AG09319 (cell line): ENCODE measurements at regions not wholly inside any gene's neighbourhood (a gene's known extent, or its start where the extent isn't known, plus 50 kb on each side); places are given as distances from the start of the nearest gene placed in this dataset.

Experiments
- DNase-seq: peaks from one replicate; pipeline ENCODE4 v3.0.0-alpha.2; 2010; ENCODE audit warnings: low read depth; ENCODE audit errors: extremely low read depth
- TF ChIP-seq, protein P1 (sequence below): IDR thresholded peaks from 2 replicates; pipeline ENCODE4 v1.5.1; 2011; ENCODE audit warnings: low read depth, mild to moderate bottlenecking, inconsistent platforms, low read length, moderate library complexity

DNA sequence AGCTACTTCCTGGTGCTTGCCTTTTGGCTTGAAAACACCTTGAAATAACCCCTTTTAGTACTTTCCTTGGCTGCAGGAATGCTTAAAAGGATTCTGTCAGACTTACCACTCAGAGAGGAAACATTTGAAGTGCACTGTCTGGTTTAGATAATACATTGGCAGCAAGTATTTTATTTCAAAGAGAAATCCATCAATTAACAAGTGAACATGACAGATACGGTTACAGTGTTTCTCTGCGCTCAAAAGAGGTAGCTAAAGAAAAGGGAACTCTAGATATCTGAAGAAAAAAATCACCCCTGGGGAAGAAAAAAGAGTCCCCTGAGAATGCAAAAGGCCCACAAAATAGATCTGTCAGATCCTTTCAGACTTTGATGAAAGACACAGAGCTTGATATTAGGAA, 421.9 kb downstream of the LRFN5 start:
- no peak for DNase-seq
- TF ChIP-seq, protein P1, sequence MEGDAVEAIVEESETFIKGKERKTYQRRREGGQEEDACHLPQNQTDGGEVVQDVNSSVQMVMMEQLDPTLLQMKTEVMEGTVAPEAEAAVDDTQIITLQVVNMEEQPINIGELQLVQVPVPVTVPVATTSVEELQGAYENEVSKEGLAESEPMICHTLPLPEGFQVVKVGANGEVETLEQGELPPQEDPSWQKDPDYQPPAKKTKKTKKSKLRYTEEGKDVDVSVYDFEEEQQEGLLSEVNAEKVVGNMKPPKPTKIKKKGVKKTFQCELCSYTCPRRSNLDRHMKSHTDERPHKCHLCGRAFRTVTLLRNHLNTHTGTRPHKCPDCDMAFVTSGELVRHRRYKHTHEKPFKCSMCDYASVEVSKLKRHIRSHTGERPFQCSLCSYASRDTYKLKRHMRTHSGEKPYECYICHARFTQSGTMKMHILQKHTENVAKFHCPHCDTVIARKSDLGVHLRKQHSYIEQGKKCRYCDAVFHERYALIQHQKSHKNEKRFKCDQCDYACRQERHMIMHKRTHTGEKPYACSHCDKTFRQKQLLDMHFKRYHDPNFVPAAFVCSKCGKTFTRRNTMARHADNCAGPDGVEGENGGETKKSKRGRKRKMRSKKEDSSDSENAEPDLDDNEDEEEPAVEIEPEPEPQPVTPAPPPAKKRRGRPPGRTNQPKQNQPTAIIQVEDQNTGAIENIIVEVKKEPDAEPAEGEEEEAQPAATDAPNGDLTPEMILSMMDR, result no peak

DNA sequence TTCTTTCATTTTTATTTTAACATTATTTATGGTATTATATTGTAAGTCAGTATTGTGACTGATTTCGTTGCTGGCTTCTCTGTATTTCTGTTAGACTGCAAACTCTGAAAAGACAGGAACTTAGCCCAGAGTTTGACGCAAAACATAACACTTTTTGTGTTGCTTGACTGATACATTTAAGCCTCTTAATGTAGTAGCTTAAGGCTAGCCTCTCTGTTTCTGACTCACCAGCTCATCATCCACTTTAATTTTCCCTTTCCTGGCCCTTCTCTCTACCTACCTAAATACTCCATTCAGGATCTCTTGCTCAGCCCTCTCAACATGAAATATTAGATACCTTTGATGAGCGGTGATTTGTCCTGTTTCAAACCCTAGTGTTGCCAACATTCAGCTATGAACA, 420.6 kb downstream of the LRFN5 start:
- DNase-seq, result no peak
- TF ChIP-seq, protein P1, result no peak

DNA sequence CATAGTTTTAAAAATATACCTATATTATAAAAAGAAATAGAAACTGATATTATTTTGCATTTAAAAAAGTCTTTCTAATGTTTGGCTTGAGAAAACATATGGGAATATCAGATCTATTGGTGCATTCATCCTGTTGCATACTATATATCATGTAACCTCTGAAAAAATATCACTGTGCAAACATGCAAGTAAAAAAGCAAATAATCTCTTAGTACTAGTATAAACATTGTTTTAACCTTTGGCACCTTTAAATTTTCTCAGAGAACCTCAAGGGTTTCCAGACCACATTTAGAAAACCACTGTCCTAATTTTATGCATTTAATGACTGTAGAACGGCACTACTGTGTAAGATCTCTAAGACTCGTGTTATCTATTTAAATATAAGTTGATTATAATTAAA, 416.8 kb downstream of the LRFN5 start:
- no peak for DNase-seq
- TF ChIP-seq, protein P1, result no peak

DNA sequence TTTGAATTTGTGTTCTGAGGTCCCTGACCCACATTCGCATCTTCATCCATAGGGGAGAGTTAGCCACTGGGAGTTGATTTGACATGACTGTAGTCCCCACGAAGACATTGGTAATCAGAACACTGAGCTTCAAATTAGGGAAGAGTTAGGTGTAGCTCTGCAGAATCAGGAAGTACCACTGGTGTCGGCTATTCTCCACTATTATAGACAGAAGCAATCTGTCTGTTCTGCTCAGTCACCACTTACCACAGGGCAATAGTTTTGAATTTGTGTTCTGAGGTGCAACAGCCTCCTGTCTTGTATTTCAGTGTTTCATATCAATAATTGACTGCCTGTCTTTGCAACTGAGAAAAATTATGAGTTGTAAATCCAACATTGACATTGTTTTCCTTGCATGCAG, 407.6 kb downstream of the LRFN5 start:
- TF ChIP-seq, protein P1, result no peak
- no peak for DNase-seq

DNA sequence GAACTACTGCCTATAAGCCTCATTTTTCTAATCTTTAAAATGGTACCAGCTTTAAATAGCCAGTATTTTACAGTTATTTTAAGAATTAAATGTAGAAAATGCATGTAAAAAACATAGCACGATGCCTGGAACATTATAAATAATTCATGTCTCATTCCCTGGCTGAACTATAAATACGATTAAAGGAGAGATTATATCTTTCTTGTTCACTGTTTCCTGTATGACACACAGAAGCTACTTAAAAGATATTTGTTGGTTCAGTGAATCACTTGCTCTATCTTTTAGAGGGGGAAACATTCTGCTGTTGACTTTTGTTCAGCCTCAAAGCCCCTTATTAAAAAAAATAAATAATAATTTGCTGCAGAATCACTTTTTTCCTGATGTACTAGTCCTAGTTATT, 406.9 kb downstream of the LRFN5 start:
- no peak for DNase-seq

DNA sequence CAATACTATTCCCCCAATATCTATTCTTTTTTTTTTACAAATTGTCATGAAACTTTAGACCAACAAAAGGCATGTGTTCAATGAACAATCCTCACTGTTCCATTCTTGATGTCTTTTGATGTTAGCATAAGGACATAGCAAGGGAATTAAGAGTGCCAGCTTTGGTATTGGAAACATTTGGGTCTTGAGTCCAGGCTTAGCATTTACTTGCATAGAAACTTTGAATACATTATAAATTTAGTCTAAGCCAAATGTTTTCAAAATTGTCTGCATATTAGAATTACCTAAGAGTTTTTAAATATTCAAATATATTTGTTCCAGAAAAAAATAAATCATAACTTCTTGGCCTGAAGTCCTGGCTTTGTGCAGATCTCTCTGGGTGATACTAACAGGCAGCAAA, 406.5 kb downstream of the LRFN5 start:
- no peak for DNase-seq
- TF ChIP-seq, protein P1, result no peak

More for the DNA sequence above, 406.9 kb downstream of the LRFN5 start:
- TF ChIP-seq, protein P1, result no peak

DNA sequence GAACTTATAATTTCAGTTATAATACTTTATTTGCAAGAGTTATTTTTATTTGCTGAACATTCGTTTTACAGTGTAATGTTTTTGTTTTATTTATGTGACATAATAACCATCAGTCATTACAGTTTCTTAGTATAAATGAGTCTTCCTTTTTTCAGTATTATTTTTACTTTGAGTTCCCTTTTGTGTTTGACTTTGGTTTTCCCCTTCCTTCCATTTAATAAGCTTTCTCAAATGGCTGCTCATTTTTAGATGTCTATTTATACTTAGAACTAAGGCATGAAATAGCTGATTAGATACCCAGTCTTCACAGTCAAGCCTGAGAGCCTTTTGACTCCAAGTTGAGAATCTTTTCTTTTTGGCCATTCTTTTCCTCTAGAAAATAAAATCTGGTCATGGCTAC, 404.5 kb downstream of the LRFN5 start:
- no peak for DNase-seq
- TF ChIP-seq, protein P1, result no peak
